T-helper 17 cell (primary cell): ENCODE measurements at regions not wholly inside any gene's neighbourhood (a gene's known extent, or its start where the extent isn't known, plus 50 kb on each side); places are given as distances from the start of the nearest gene placed in this dataset.
"Not testable (repeated sequence)": the region's sequence is repeated elsewhere in the genome, so short reads cannot be mapped to it uniquely, and the experiment has no call there.

Experiments used
- ATAC-seq: fragments of 150-1000 bp; cut with Tn5 transposase; 2 replicates; pipeline ENCODE4 v1.10.0; 2021; ENCODE audit warnings: mild to moderate bottlenecking, moderate library complexity
- DNase-seq, 3 donors: peaks; one replicate each; pipeline versions ENCODE4 v3.0.0 to v3.0.0-alpha.2; 2020 to 2021
- H3K9me3 ChIP-seq: one replicate; pipeline ENCODE4 v1.7.0; 2013; ENCODE audit warnings: low read length, mild to moderate bottlenecking; ENCODE audit not compliant: control insufficient read depth, poor library complexity, severe bottlenecking
- H3K27ac Mint-ChIP-seq: one replicate; pipeline ENCODE4 v1.8.0; 2022; ENCODE audit warnings: mild to moderate bottlenecking, moderate library complexity, mixed read lengths
- H3K27me3 Mint-ChIP-seq: one replicate; pipeline ENCODE4 v1.8.0; 2022; ENCODE audit warnings: mixed read lengths
- H3K36me3 Mint-ChIP-seq: one replicate; pipeline ENCODE4 v1.8.0; 2022; ENCODE audit warnings: low read depth, mixed read lengths
- H3K4me1 Mint-ChIP-seq: one replicate; pipeline ENCODE4 v1.8.0; 2022; ENCODE audit warnings: mild to moderate bottlenecking, mixed read lengths
- H3K4me3 Mint-ChIP-seq: one replicate; pipeline ENCODE4 v1.8.0; 2022; ENCODE audit warnings: mild to moderate bottlenecking, moderate library complexity, mixed read lengths

GRCh38 chr9:124116683-124117363 lies 105.3 kb downstream of the LHX2 start:
- Mint-ChIP-seq H3K36me3 (no peaks in the 10 kb centered on the region), H3K4me1 (no peaks in the 10 kb centered on the region), H3K4me3 (no peak overlapping the region), H3K27me3 (peaks cover 31% of the 10 kb centered on the region), H3K27ac (no peak overlapping the region)
- ATAC-seq = no peak
- DNase-seq = no peak
- no peaks in the 10 kb centered on the region for H3K9me3 ChIP-seq

GRCh38 chr9:124118894-124119293 lies 107.3 kb downstream of the LHX2 start:
- DNase-seq = no peak
- ATAC-seq = no peak
- Mint-ChIP-seq H3K27ac (no peak overlapping the region), H3K36me3 (no peaks in the 10 kb centered on the region), H3K4me3 (no peak overlapping the region), H3K27me3 (peaks cover 38% of the 10 kb centered on the region), H3K4me1 (no peaks in the 10 kb centered on the region)
- no peaks in the 10 kb centered on the region for H3K9me3 ChIP-seq

GRCh38 chr9:124120272-124120671 lies 108.7 kb downstream of the LHX2 start:
- no peak overlapping the region for H3K4me3 Mint-ChIP-seq
- H3K9me3 ChIP-seq = no peaks in the 10 kb centered on the region
- H3K27me3 Mint-ChIP-seq = peaks cover 40% of the 10 kb centered on the region
- DNase-seq = no peak
- H3K27ac Mint-ChIP-seq = no peak overlapping the region
- H3K36me3 Mint-ChIP-seq = no peaks in the 10 kb centered on the region
- H3K4me1 Mint-ChIP-seq = peaks cover 2% of the 10 kb centered on the region
- no peak for ATAC-seq

- Mint-ChIP-seq H3K4me3 (no peak overlapping the region), H3K27me3 (peaks cover 40% of the 10 kb centered on the region), H3K4me1 (peaks cover 3% of the 10 kb centered on the region), H3K27ac (no peak overlapping the region), H3K36me3 (no peaks in the 10 kb centered on the region)
- ATAC-seq (no peak), DNase-seq (no peak)
- H3K9me3 ChIP-seq = no peaks in the 10 kb centered on the region
These were observed 110.2 kb downstream of the LHX2 start for GRCh38 chr9:124121725-124122124.

GRCh38 chr9:124122321-124122720 lies 110.8 kb downstream of the LHX2 start:
- no peaks in the 10 kb centered on the region for H3K9me3 ChIP-seq
- H3K36me3 Mint-ChIP-seq = no peaks in the 10 kb centered on the region
- H3K4me3 Mint-ChIP-seq = no peak overlapping the region
- no peak for ATAC-seq
- H3K27ac Mint-ChIP-seq = no peak overlapping the region
- no peak for DNase-seq
- H3K27me3 Mint-ChIP-seq = peaks cover 40% of the 10 kb centered on the region
- H3K4me1 Mint-ChIP-seq = peaks cover 9% of the 10 kb centered on the region

GRCh38 chr9:124122813-124123462 lies 111.4 kb downstream of the LHX2 start:
- Mint-ChIP-seq H3K4me3 (no peak overlapping the region), H3K36me3 (no peaks in the 10 kb centered on the region), H3K27ac (no peak overlapping the region), H3K27me3 (peaks cover 34% of the 10 kb centered on the region), H3K4me1 (peaks cover 9% of the 10 kb centered on the region)
- no peak for ATAC-seq
- no peaks in the 10 kb centered on the region for H3K9me3 ChIP-seq
- DNase-seq = no peak

GRCh38 chr9:124123621-124124020 lies 112.1 kb downstream of the LHX2 start:
- not testable (repeated sequence) for ATAC-seq, H3K9me3 ChIP-seq, H3K4me3 Mint-ChIP-seq, H3K36me3 Mint-ChIP-seq, DNase-seq, H3K27ac Mint-ChIP-seq, H3K4me1 Mint-ChIP-seq
- H3K27me3 Mint-ChIP-seq = peaks cover 32% of the 10 kb centered on the region

- ATAC-seq (no peak), DNase-seq (no peak)
- Mint-ChIP-seq H3K27ac (no peak overlapping the region), H3K36me3 (no peaks in the 10 kb centered on the region), H3K4me3 (no peak overlapping the region), H3K27me3 (peaks cover 27% of the 10 kb centered on the region), H3K4me1 (peaks cover 11% of the 10 kb centered on the region)
- H3K9me3 ChIP-seq = no peaks in the 10 kb centered on the region
These were observed 113.4 kb downstream of the LHX2 start for GRCh38 chr9:124124729-124125650.

GRCh38 chr9:124125651-124125977 lies 114.0 kb downstream of the LHX2 start:
- Mint-ChIP-seq H3K27me3 (peaks cover 27% of the 10 kb centered on the region), H3K4me3 (no peak overlapping the region), H3K4me1 (peaks cover 12% of the 10 kb centered on the region), H3K27ac (no peak overlapping the region), H3K36me3 (no peaks in the 10 kb centered on the region)
- ATAC-seq (no peak), DNase-seq (no peak)
- no peaks in the 10 kb centered on the region for H3K9me3 ChIP-seq

- Mint-ChIP-seq H3K27me3 (peaks cover 27% of the 10 kb centered on the region), H3K4me3 (peak overlapping the region; percentile 47), H3K4me1 (peaks cover 12% of the 10 kb centered on the region), H3K36me3 (no peaks in the 10 kb centered on the region), H3K27ac (no peak overlapping the region)
- peak; percentile 68 for ATAC-seq
- DNase-seq = peak; percentile 54 to 74 (median 61)
- H3K9me3 ChIP-seq = no peaks in the 10 kb centered on the region
These were observed 115.4 kb downstream of the LHX2 start for GRCh38 chr9:124126648-124127646.

- no peak for ATAC-seq
- no peaks in the 10 kb centered on the region for H3K9me3 ChIP-seq
- H3K27ac Mint-ChIP-seq = no peak overlapping the region
These were observed 117.1 kb downstream of the LHX2 start for GRCh38 chr9:124128568-124129166.

GRCh38 chr9:124130277-124131075 lies 118.9 kb downstream of the LHX2 start:
- ATAC-seq (no peak), DNase-seq (no peak)
- Mint-ChIP-seq H3K27me3 (peaks cover 4% of the 10 kb centered on the region), H3K36me3 (no peaks in the 10 kb centered on the region), H3K4me1 (peaks cover 16% of the 10 kb centered on the region), H3K4me3 (no peak overlapping the region), H3K27ac (no peak overlapping the region)
- H3K9me3 ChIP-seq = no peaks in the 10 kb centered on the region

More at GRCh38 chr9:124128568-124129166, 117.1 kb downstream of the LHX2 start:
- H3K36me3 Mint-ChIP-seq = no peaks in the 10 kb centered on the region
- H3K27me3 Mint-ChIP-seq = peaks cover 14% of the 10 kb centered on the region
- no peak overlapping the region for H3K4me3 Mint-ChIP-seq
- no peak for DNase-seq
- peaks cover 14% of the 10 kb centered on the region for H3K4me1 Mint-ChIP-seq
